Neural progenitor cell (in vitro differentiated cells): ENCODE measurements at regions not wholly inside any gene's neighbourhood (a gene's known extent, or its start where the extent isn't known, plus 50 kb on each side); places are given as distances from the start of the nearest gene placed in this dataset.

Source experiments
- DNase-seq: peaks from one replicate; pipeline ENCODE4 v3.0.0-alpha.2; 2016; ENCODE audit warnings: low spot score
- H2AFZ ChIP-seq: fragments of 200-600 bp; sonication (generic); replicated peaks from 2 replicates; pipeline ENCODE4 v1.6.1; 2016; ENCODE audit warnings: antibody characterized with exemption
- H3F3A ChIP-seq: fragments of 200-600 bp; sonication (generic); 2 replicates; pipeline ENCODE4 v1.6.1; 2016; ENCODE audit warnings: antibody characterized with exemption, low read depth
- H3K27ac ChIP-seq: fragments of 200-600 bp; sonication (generic); 2 replicates; pipeline ENCODE4 v1.5.1; 2016; ENCODE audit warnings: mild to moderate bottlenecking
- H3K27me3 ChIP-seq: fragments of 200-600 bp; sonication (generic); 2 replicates; pipeline ENCODE4 v1.6.1; 2016; ENCODE audit warnings: mild to moderate bottlenecking, moderate library complexity
- H3K36me3 ChIP-seq: fragments of 200-600 bp; sonication (generic); 2 replicates; pipeline ENCODE4 v1.5.1; 2016
- H3K4me1 ChIP-seq: fragments of 200-600 bp; sonication (generic); 2 replicates; pipeline ENCODE4 v1.6.1; 2016; ENCODE audit warnings: mixed run types
- H3K4me2 ChIP-seq: fragments of 200-600 bp; sonication (generic); 2 replicates; pipeline ENCODE4 v1.6.1; 2016
- H3K4me3 ChIP-seq: fragments of 200-600 bp; sonication (generic); 2 replicates; pipeline ENCODE4 v1.5.1; 2016
- H3K79me2 ChIP-seq: fragments of 200-600 bp; sonication (generic); 2 replicates; pipeline ENCODE4 v1.6.1; 2016; ENCODE audit warnings: low read depth
- H3K9ac ChIP-seq: fragments of 200-600 bp; sonication (generic); 2 replicates; pipeline ENCODE4 v1.6.1; 2016
- H3K9me3 ChIP-seq: fragments of 200-600 bp; sonication (generic); 2 replicates; pipeline ENCODE4 v1.5.1; 2016; ENCODE audit warnings: low read depth
- H4K20me1 ChIP-seq: fragments of 200-600 bp; sonication (generic); 2 replicates; pipeline ENCODE4 v1.6.1; 2016; ENCODE audit warnings: low read depth
- H3K27ac Mint-ChIP-seq: 3 replicates; pipeline ENCODE4 v1.8.0; 2021; ENCODE audit warnings: mixed read lengths
- H3K27me3 Mint-ChIP-seq: 2 replicates; pipeline ENCODE4 v1.8.0; 2022; ENCODE audit warnings: low read depth, mild to moderate bottlenecking, inconsistent platforms, moderate library complexity, mixed read lengths; ENCODE audit not compliant: insufficient read depth
- H3K36me3 Mint-ChIP-seq: 3 replicates; pipeline ENCODE4 v1.8.0; 2021; ENCODE audit warnings: mixed read lengths
- H3K4me1 Mint-ChIP-seq: 3 replicates; pipeline ENCODE4 v1.8.0; 2021; ENCODE audit warnings: mixed read lengths
- H3K4me3 Mint-ChIP-seq: 3 replicates; pipeline ENCODE4 v1.8.0; 2021; ENCODE audit warnings: mild to moderate bottlenecking, moderate library complexity, mixed read lengths
- H3K9me3 Mint-ChIP-seq: 3 replicates; pipeline ENCODE4 v1.8.0; 2020; ENCODE audit warnings: mixed read lengths
- CTCF ChIP-seq: fragments of 200-600 bp; sonication (generic); IDR thresholded peaks from 2 replicates; pipeline ENCODE4 v1.5.1; 2017; ENCODE audit warnings: antibody characterized with exemption, mild to moderate bottlenecking
- EZH2 ChIP-seq: fragments of 200-600 bp; sonication (generic); IDR thresholded peaks from 2 replicates; pipeline ENCODE4 v1.6.1; 2017; ENCODE audit warnings: antibody characterized with exemption, mild to moderate bottlenecking, moderate library complexity
- EZH2phosphoT487 ChIP-seq: fragments of 200-600 bp; sonication (generic); IDR thresholded peaks from 2 replicates; pipeline ENCODE4 v1.6.1; 2017; ENCODE audit warnings: antibody characterized with exemption

- H3K27ac ChIP-seq: no peak overlapping the region
- no peak overlapping the region for H3K4me3 ChIP-seq
- no peaks in the 10 kb centered on the region for H3K27me3 ChIP-seq
- H3K9ac ChIP-seq: no peak overlapping the region
- peaks cover 41% of the 10 kb centered on the region for H3F3A ChIP-seq
- no peak overlapping the region for H3K27ac Mint-ChIP-seq
- H3K79me2 ChIP-seq: peaks cover under 1% of the 10 kb centered on the region
- no peaks in the 10 kb centered on the region for H3K36me3 Mint-ChIP-seq
- no peaks in the 10 kb centered on the region for H3K9me3 ChIP-seq
- TF ChIP-seq EZH2: no peak
- no peak for TF ChIP-seq CTCF
- no peak for TF ChIP-seq EZH2phosphoT487
- H3K9me3 Mint-ChIP-seq: no peaks in the 10 kb centered on the region
- DNase-seq: no peak
- no peaks in the 10 kb centered on the region for H3K4me1 Mint-ChIP-seq
- no peak overlapping the region for H3K4me3 Mint-ChIP-seq
- peaks cover 9% of the 10 kb centered on the region for H3K36me3 ChIP-seq
- no peak overlapping the region for H2AFZ ChIP-seq
- H3K4me2 ChIP-seq: no peak overlapping the region
- no peaks in the 10 kb centered on the region for H3K27me3 Mint-ChIP-seq
- no peaks in the 10 kb centered on the region for H3K4me1 ChIP-seq
- no peaks in the 10 kb centered on the region for H4K20me1 ChIP-seq
Measured at GRCh38 chrX:122245943-122246342, 938.1 kb upstream of the GRIA3 start.

GRCh38 chrX:122246937-122247336, 937.1 kb upstream of the GRIA3 start:
- DNase-seq: no peak
- Histone ChIP-seq H3K4me2 (no peak overlapping the region), H3F3A (peaks cover 34% of the 10 kb centered on the region), H3K27me3 (no peaks in the 10 kb centered on the region), H3K9ac (no peak overlapping the region), H4K20me1 (no peaks in the 10 kb centered on the region), H3K4me3 (no peak overlapping the region), H3K36me3 (peaks cover 9% of the 10 kb centered on the region), H3K27ac (no peak overlapping the region), H3K9me3 (no peaks in the 10 kb centered on the region), H2AFZ (no peak overlapping the region), H3K79me2 (no peaks in the 10 kb centered on the region), H3K4me1 (no peaks in the 10 kb centered on the region)
- no peaks in the 10 kb centered on the region for H3K27me3 Mint-ChIP-seq
- no peak overlapping the region for H3K27ac Mint-ChIP-seq
- H3K4me3 Mint-ChIP-seq: no peak overlapping the region
- TF ChIP-seq CTCF: no peak
- TF ChIP-seq EZH2phosphoT487: no peak
- no peak for TF ChIP-seq EZH2
- H3K36me3 Mint-ChIP-seq: no peaks in the 10 kb centered on the region
- H3K4me1 Mint-ChIP-seq: no peaks in the 10 kb centered on the region
- no peaks in the 10 kb centered on the region for H3K9me3 Mint-ChIP-seq

- no peak overlapping the region for H3K27ac ChIP-seq
- H3K36me3 ChIP-seq: no peaks in the 10 kb centered on the region
- H4K20me1 ChIP-seq: no peaks in the 10 kb centered on the region
- H3F3A ChIP-seq: peaks cover 27% of the 10 kb centered on the region
- H3K4me2 ChIP-seq: no peak overlapping the region
- Mint-ChIP-seq H3K27me3 (peaks cover 3% of the 10 kb centered on the region), H3K27ac (no peak overlapping the region), H3K4me3 (no peak overlapping the region), H3K9me3 (no peaks in the 10 kb centered on the region), H3K4me1 (no peaks in the 10 kb centered on the region), H3K36me3 (no peaks in the 10 kb centered on the region)
- H2AFZ ChIP-seq: no peak overlapping the region
- TF ChIP-seq EZH2phosphoT487: no peak
- TF ChIP-seq EZH2: no peak
- no peak for TF ChIP-seq CTCF
- no peaks in the 10 kb centered on the region for H3K27me3 ChIP-seq
- no peak for DNase-seq
- H3K4me1 ChIP-seq: no peaks in the 10 kb centered on the region
- no peak overlapping the region for H3K4me3 ChIP-seq
- no peaks in the 10 kb centered on the region for H3K79me2 ChIP-seq
- H3K9ac ChIP-seq: no peak overlapping the region
- no peaks in the 10 kb centered on the region for H3K9me3 ChIP-seq
Measured at GRCh38 chrX:122248681-122249080, 935.4 kb upstream of the GRIA3 start.
